ENCODE measurements at regions not wholly inside any gene's neighbourhood (a gene's known extent, or its start where the extent isn't known, plus 50 kb on each side); places are given as distances from the start of the nearest gene placed in this dataset.

DNA sequence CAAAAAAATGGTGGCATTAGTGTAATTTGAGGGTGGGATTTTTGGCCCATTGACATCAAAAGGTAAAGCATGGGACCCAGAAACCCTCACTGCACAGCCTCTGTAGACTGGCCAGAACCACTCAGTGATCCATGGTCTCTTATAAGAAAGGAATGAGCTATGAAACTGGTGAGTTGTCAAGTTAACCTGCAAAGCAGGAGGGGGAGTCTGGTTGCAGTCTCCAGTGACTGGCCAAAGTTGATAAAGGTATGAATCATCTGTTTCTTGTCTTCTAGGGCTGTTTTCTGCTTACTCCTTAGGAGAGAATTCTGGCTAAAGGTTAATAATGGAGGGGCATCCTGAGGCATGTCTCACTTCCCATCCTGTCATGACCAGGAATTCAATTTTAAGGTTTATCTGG is 325.2 kb downstream of the TLR4 start:
- in situ Hi-C loops (cut with HindIII; ENCODE audit: low sequenced_read_pairs): no loop called here
- TF ChIP-seq, protein P1, sequence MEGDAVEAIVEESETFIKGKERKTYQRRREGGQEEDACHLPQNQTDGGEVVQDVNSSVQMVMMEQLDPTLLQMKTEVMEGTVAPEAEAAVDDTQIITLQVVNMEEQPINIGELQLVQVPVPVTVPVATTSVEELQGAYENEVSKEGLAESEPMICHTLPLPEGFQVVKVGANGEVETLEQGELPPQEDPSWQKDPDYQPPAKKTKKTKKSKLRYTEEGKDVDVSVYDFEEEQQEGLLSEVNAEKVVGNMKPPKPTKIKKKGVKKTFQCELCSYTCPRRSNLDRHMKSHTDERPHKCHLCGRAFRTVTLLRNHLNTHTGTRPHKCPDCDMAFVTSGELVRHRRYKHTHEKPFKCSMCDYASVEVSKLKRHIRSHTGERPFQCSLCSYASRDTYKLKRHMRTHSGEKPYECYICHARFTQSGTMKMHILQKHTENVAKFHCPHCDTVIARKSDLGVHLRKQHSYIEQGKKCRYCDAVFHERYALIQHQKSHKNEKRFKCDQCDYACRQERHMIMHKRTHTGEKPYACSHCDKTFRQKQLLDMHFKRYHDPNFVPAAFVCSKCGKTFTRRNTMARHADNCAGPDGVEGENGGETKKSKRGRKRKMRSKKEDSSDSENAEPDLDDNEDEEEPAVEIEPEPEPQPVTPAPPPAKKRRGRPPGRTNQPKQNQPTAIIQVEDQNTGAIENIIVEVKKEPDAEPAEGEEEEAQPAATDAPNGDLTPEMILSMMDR (IDR thresholded peaks at IDR 0.05; ENCODE audit: low read depth, low read length): no peak
- no peak for DNase-seq (ENCODE audit: low read depth, low spot score)
- H3K4me3 ChIP-seq (ENCODE audit: low read depth, low read length): no peak overlapping the region

DNA sequence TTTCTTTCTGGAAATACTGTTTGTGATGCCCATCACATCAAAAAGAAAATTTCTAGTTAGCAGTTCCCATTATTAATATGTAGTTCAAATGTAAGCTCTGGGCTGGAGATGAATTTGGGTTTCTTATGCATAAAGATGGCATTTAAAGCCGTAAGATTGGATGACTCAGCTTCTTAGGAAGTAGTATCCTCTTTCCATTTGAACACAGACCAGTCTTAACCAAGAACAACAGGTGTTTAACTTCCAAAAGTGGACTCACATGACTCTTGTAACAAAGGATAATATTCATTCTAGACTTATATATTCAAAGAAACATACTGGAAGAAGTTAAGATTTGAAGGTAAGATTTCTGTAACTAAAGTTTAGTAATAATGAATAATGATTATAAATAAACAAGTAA is 330.5 kb downstream of the TLR4 start:
- TF ChIP-seq, protein P1 (IDR thresholded peaks at IDR 0.05; ENCODE audit: low read depth, low read length): no peak
- DNase-seq (ENCODE audit: low read depth, low spot score): no peak
- no peak overlapping the region for H3K4me3 ChIP-seq (ENCODE audit: low read depth, low read length)
- in situ Hi-C loops (cut with HindIII; ENCODE audit: low sequenced_read_pairs): no loop called here

DNA sequence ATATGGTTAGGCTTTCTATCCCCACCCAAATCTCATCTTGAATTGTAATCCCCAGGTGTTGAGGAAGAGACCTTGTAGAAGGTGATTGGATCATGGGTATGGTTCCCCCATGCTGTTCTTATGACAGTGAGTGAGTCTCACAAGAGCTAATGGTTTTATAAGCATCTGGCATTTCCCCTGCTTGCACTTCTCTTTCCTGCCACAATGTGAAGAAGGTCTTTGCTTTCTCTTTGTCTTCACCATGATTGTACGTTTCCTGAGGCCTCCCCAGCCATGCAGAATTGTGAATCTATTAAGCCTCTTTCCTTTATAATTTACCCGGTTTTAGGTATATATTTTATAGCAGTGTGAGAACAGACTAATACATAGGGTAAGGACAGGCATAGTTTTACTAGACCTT is 334.5 kb downstream of the TLR4 start:
- DNase-seq (ENCODE audit: low read depth, low spot score): no peak
- TF ChIP-seq, protein P1 (IDR thresholded peaks at IDR 0.05; ENCODE audit: low read depth, low read length): no peak
- in situ Hi-C loops (cut with HindIII; ENCODE audit: low sequenced_read_pairs): no loop called here
- H3K4me3 ChIP-seq (ENCODE audit: low read depth, low read length): no peak overlapping the region

DNA sequence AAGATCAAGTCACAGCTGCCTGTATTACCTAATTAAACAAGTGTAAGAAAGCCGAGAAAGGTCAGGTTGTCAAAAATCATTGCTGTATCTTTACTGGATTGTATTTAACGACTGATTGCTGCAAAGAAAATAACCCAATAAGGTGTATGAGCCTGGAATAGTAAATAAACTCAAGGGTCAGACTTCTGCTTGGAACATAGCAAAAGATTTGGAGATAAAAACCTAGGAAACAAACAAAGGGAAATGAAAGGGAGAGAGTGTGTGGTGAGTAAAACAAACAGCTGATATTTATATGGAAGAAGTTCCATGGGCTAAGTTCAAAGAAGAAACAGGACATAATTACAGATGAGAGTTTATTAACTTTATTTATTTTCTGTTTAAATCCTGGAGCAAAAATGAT is 354.0 kb downstream of the TLR4 start:
- TF ChIP-seq, protein P1 (IDR thresholded peaks at IDR 0.05; ENCODE audit: low read depth, low read length): no peak
- in situ Hi-C loops (cut with HindIII; ENCODE audit: low sequenced_read_pairs): no loop called here
- DNase-seq (ENCODE audit: low read depth, low spot score): no peak
- H3K4me3 ChIP-seq (ENCODE audit: low read depth, low read length): no peak overlapping the region

DNA sequence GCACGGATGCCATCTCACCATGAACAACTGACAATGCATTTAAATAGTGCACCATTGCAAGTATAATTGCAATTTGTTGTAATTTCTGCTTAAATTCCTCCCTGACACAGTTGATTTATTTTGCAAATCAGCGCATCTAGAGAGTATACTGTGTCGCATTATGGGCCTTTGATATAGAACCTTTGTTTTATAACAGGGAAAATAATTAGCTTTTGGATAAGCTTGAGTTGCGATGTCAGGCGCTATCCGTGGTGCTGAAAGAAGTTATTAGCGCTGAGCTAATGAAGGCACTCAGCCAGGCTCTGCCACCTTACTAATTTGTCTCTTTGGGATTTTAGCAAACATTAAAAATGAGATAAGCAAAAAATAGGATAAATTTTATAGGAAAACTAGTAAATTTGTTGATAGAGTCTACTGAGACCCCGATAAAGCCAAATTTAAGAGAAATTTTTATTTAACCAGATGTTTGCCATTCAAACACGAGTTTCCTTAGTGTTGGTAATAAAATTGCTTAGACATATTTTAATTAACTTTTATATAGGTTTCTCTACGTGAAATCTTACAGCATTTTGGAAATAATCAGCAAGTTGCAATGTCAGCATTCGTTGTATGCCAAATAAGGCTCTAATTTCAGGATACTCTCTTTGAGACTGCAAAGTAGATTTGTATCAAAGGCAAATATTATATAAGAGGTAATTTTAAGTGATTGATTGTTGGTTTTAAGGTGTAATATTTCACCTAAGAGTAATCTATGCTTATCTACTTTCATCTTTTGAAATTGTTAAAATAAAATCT is 355.5 kb downstream of the TLR4 start:
- in situ Hi-C loops (cut with HindIII; ENCODE audit: low sequenced_read_pairs): no loop called here
- TF ChIP-seq, protein P1 (IDR thresholded peaks at IDR 0.05; ENCODE audit: low read depth, low read length): no peak
- DNase-seq (ENCODE audit: low read depth, low spot score): peak; percentile 37
- no peak overlapping the region for H3K4me3 ChIP-seq (ENCODE audit: low read depth, low read length)

DNA sequence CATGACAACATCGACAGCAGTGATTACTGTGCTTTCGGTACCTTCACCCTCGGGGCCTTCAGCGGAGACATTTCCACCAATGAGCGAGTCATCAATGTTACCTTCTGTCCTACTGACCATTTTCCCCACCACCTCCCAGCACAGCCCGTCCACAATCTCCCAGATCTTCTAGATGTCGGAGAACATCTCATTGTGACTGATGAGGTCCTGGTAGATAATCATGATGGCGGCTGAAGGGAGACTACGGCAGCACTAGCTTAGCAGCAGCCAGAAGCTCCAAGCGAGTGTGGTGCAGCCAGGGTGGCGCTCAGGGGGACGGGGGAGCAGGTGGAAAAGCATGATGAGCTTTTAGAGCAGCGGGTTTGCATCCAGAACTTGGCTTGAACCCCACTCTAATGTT is 379.0 kb downstream of the TLR4 start:
- in situ Hi-C loops (cut with HindIII; ENCODE audit: low sequenced_read_pairs): no loop called here
- TF ChIP-seq, protein P1 (IDR thresholded peaks at IDR 0.05; ENCODE audit: low read depth, low read length): no peak

More for the DNA sequence above, 379.0 kb downstream of the TLR4 start:
- no peak for DNase-seq (ENCODE audit: low read depth, low spot score)
- H3K4me3 ChIP-seq (ENCODE audit: low read depth, low read length): no peak overlapping the region
